ENCODE measurements at regions not wholly inside any gene's neighbourhood (a gene's known extent, or its start where the extent isn't known, plus 50 kb on each side); places are given as distances from the start of the nearest gene placed in this dataset.

- TF ChIP-seq CTCF (IDR thresholded peaks at IDR 0.05; ENCODE audit: insufficient read depth, low read length, missing control alignments), result no peak
- no peak for DNase-seq (ENCODE audit: low read depth, low spot score)
- ChIA-PET CTCF (no interaction called here), POLR2A (no interaction called here)
- H3K4me3 ChIP-seq (ENCODE audit: low read depth, low read length), result no peak overlapping the region
Observed at GRCh38 chr2:192377173-192377572, 182.4 kb upstream of the TMEFF2 start.

GRCh38 chr2:192373754-192374153 is 179.0 kb upstream of the TMEFF2 start:
- TF ChIP-seq CTCF (IDR thresholded peaks at IDR 0.05; ENCODE audit: insufficient read depth, low read length, missing control alignments), result no peak
- ChIA-PET CTCF (no interaction called here), POLR2A (no interaction called here)
- H3K4me3 ChIP-seq (ENCODE audit: low read depth, low read length), result no peak overlapping the region
- no peak for DNase-seq (ENCODE audit: low read depth, low spot score)

DNA sequence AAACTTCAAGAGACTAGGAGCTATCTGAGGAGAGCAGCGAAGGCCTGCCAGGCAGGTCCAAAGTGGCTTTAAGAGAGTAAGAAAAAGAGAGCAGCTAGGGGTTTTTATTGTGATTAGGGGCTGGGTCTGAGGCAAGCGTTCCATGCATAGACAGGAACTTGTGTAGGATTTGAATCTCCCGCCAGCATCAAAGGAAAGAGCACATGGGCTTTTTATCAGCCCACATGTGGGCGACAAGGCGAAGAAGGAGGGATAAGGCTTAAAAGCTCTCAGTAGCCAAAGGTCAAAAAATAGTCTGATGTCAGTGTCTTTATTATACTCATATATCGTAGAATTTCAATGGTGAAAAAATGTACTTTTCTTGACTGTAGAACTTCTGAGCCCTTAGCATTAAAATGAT is 178.5 kb upstream of the TMEFF2 start:
- H3K4me3 ChIP-seq (ENCODE audit: low read depth, low read length), result no peak overlapping the region
- no peak for DNase-seq (ENCODE audit: low read depth, low spot score)
- TF ChIP-seq CTCF (IDR thresholded peaks at IDR 0.05; ENCODE audit: insufficient read depth, low read length, missing control alignments), result no peak
- CTCF ChIA-PET, result no interaction called here
- POLR2A ChIA-PET, result no interaction called here

DNA sequence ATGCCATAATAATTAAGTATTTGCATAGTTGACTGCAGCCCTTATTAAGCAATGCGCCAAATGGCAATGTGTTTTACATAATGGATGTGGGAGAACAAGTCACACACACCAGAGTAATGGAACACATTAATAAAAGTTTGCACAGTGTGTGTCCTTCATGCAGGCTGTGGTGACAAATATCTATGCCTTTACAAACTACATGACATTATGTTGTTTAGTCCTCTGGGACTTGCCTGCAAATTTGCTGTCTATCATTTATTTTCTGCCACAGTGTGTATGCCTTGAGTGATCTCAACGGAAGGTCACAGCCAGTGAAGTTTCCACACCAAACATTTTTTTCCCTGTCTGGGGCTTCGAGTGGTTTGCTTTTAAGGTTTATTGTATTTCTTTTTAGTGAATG is 175.2 kb upstream of the TMEFF2 start:
- no peak for TF ChIP-seq CTCF (IDR thresholded peaks at IDR 0.05; ENCODE audit: insufficient read depth, low read length, missing control alignments)
- ChIA-PET POLR2A (no interaction called here), CTCF (no interaction called here)
- DNase-seq (ENCODE audit: low read depth, low spot score), result no peak
- no peak overlapping the region for H3K4me3 ChIP-seq (ENCODE audit: low read depth, low read length)

DNA sequence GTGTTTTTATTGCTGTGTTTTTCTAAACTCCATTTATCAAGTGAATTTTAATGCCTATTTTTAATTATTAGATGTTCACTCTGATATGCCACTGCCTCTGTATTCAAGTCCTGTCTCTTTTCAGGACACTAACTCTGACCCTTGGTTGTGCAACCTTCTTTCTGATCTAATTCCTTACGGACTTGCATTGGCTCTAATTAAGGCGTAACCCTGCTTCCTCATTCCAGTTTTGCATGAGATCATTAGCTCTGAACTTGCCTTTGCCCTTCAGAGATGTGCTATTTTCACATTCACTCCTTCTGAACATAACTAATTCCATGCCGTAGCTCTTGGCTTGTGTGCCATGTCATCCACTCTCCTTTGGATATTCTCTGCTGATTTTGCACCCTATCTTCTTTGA is 162.5 kb upstream of the TMEFF2 start:
- ChIA-PET POLR2A (no interaction called here), CTCF (no interaction called here)
- TF ChIP-seq CTCF (IDR thresholded peaks at IDR 0.05; ENCODE audit: insufficient read depth, low read length, missing control alignments), result no peak

GRCh38 chr2:192354512-192355244 is 159.9 kb upstream of the TMEFF2 start:
- DNase-seq (ENCODE audit: low read depth, low spot score), result no peak
- TF ChIP-seq CTCF (IDR thresholded peaks at IDR 0.05; ENCODE audit: insufficient read depth, low read length, missing control alignments), result no peak
- ChIA-PET CTCF (no interaction called here), POLR2A (no interaction called here)
- H3K4me3 ChIP-seq (ENCODE audit: low read depth, low read length), result no peak overlapping the region

More for the DNA sequence above, 162.5 kb upstream of the TMEFF2 start:
- DNase-seq (ENCODE audit: low read depth, low spot score), result no peak
- no peak overlapping the region for H3K4me3 ChIP-seq (ENCODE audit: low read depth, low read length)

Data from AG04449 (cell line).